Activated B cell treated with CpG ODN at 0.5 μM for 24 hours (primary cell): ENCODE measurements at regions not wholly inside any gene's neighbourhood (a gene's known extent, or its start where the extent isn't known, plus 50 kb on each side); places are given as distances from the start of the nearest gene placed in this dataset.

Source experiments
- ATAC-seq: fragments of 200-7000 bp; cut with Tn5 transposase; one replicate; pipeline ENCODE4 v1.10.0; 2021; ENCODE audit warnings: low read depth, mild to moderate bottlenecking, moderate library complexity
- CTCF ChIA-PET: fragments of 350-600 bp; sonication (Branson Sonifier 250); formaldehyde crosslinking; loops from one replicate; lab custom pipeline; 2021; ENCODE audit warnings: antibody characterized with exemption; lab: Charles Lee
- POLR2A ChIA-PET: fragments of 350-600 bp; sonication (Branson Sonifier 250); formaldehyde crosslinking; loops from one replicate; lab custom pipeline; 2021; ENCODE audit warnings: antibody characterized with exemption; lab: Charles Lee
- DNase-seq: peaks from one replicate; pipeline ENCODE4 v3.0.0; 2022
- H3K27ac Mint-ChIP-seq: one replicate; pipeline ENCODE4 v1.8.0; 2020; ENCODE audit warnings: mixed read lengths
- H3K27me3 Mint-ChIP-seq: one replicate; pipeline ENCODE4 v1.8.0; 2021; ENCODE audit warnings: mixed read lengths
- H3K36me3 Mint-ChIP-seq: one replicate; pipeline ENCODE4 v1.8.0; 2021; ENCODE audit warnings: low read depth, mixed read lengths
- H3K4me1 Mint-ChIP-seq: one replicate; pipeline ENCODE4 v1.8.0; 2021; ENCODE audit warnings: mixed read lengths
- H3K4me3 Mint-ChIP-seq: one replicate; pipeline ENCODE4 v1.8.0; 2020; ENCODE audit warnings: mild to moderate bottlenecking, mixed read lengths
- H3K9me3 Mint-ChIP-seq: one replicate; pipeline ENCODE4 v1.8.0; 2020; ENCODE audit warnings: mixed read lengths
- intact Hi-C: fragments of 100-400 bp; cut with micrococcal nuclease; formaldehyde crosslinking; loops from one replicate; pipeline ENCODE4 v1.15.1; 2024
- TF ChIP-seq, protein P1 (sequence below): fragments of 200-600 bp; IDR thresholded peaks from one replicate; pipeline ENCODE4 v1.8.0; 2022; ENCODE audit warnings: antibody characterized with exemption, mild to moderate bottlenecking

DNA sequence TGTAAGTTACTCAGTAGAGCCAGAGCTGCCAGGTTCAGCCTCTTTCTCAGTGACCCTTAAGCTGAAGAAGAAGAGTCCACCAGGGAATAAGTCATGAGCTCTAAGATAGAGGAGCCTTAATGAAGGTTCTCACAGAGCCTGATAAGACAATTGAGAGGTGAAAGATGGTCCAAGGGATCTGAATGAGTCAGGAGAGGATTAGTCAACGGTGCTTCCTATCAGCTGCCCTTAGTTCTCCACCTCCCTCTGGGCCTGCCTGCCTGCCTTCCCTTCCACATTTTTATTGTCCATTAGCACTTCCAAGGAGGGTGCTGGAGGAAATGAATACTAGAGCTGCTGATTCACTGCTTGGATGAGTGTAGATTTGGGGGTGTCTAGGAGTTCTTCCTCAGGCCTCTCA lies 161.7 kb upstream of the RMST start:
- CTCF ChIA-PET: no interaction called here
- peaks cover 5% of the 10 kb centered on the region for H3K4me1 Mint-ChIP-seq
- peaks cover 18% of the 10 kb centered on the region for H3K27me3 Mint-ChIP-seq
- POLR2A ChIA-PET: no interaction called here
- ATAC-seq (no peak), DNase-seq (no peak)
- intact Hi-C loops: no loop called here
- no peaks in the 10 kb centered on the region for H3K36me3 Mint-ChIP-seq
- H3K9me3 Mint-ChIP-seq: peaks cover under 1% of the 10 kb centered on the region
- H3K27ac Mint-ChIP-seq: no peak overlapping the region
- TF ChIP-seq, protein P1, sequence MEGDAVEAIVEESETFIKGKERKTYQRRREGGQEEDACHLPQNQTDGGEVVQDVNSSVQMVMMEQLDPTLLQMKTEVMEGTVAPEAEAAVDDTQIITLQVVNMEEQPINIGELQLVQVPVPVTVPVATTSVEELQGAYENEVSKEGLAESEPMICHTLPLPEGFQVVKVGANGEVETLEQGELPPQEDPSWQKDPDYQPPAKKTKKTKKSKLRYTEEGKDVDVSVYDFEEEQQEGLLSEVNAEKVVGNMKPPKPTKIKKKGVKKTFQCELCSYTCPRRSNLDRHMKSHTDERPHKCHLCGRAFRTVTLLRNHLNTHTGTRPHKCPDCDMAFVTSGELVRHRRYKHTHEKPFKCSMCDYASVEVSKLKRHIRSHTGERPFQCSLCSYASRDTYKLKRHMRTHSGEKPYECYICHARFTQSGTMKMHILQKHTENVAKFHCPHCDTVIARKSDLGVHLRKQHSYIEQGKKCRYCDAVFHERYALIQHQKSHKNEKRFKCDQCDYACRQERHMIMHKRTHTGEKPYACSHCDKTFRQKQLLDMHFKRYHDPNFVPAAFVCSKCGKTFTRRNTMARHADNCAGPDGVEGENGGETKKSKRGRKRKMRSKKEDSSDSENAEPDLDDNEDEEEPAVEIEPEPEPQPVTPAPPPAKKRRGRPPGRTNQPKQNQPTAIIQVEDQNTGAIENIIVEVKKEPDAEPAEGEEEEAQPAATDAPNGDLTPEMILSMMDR: no peak
- H3K4me3 Mint-ChIP-seq: no peak overlapping the region

DNA sequence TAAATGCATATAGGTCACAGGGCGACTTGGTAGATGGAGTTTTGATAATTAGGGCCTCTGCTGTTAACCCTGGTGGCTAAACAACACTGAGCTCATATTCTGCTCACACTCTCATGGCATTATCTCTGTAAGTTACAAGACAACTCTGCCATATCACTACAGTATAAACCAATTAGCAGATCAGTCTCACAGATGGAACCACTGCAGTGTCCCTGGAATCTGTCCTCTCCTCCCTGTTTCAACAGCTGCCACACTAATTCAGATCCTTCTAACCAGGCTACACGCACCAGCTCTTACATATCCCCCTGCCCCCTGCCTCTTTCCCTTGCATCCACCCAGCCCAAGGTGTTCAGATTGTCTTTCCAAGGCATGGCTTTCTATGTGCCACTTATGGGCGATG lies 161.0 kb upstream of the RMST start:
- intact Hi-C loops: no loop called here
- no peak overlapping the region for H3K27ac Mint-ChIP-seq
- ATAC-seq (no peak), DNase-seq (no peak)
- peaks cover 18% of the 10 kb centered on the region for H3K27me3 Mint-ChIP-seq
- CTCF ChIA-PET: no interaction called here
- POLR2A ChIA-PET: no interaction called here
- no peaks in the 10 kb centered on the region for H3K9me3 Mint-ChIP-seq
- TF ChIP-seq, protein P1: no peak
- H3K4me1 Mint-ChIP-seq: peaks cover 12% of the 10 kb centered on the region
- no peak overlapping the region for H3K4me3 Mint-ChIP-seq
- H3K36me3 Mint-ChIP-seq: no peaks in the 10 kb centered on the region

DNA sequence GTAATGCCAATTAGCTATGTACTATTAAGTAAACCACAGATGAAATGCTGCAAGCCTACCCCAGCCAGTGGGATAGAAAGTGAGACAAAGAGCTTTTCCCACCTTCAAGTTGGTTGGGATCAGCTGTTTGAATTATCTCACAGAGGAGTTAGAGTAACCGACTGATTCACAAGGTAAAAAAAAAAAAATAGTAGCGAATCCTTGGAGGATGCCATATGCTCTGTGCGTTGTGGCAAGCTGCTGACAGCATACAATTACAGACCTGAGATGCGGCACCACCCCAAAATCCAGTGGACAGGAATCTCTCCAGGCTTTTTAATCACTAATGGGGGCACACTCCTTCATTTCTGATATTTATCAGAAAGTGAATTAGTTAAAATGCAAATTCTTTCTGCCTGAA lies 157.0 kb upstream of the RMST start:
- Mint-ChIP-seq H3K4me1 (peaks cover 22% of the 10 kb centered on the region), H3K27me3 (peaks cover 12% of the 10 kb centered on the region), H3K36me3 (no peaks in the 10 kb centered on the region), H3K27ac (no peak overlapping the region), H3K4me3 (no peak overlapping the region), H3K9me3 (no peaks in the 10 kb centered on the region)
- ATAC-seq: no peak
- intact Hi-C loops: loop anchor here (2.0 kb wide), 1 partner anchor 13 kb away; no protein-coding TSS in a partner anchor
- TF ChIP-seq, protein P1: no peak
- ChIA-PET POLR2A (no interaction called here), CTCF (interaction anchor here (0.7 to 2.8 kb wide), 3 partner anchors 157 to 783 kb away, joined by 3 to 13 read pairs (median 11); no protein-coding TSS in a partner anchor)
- no peak for DNase-seq

DNA sequence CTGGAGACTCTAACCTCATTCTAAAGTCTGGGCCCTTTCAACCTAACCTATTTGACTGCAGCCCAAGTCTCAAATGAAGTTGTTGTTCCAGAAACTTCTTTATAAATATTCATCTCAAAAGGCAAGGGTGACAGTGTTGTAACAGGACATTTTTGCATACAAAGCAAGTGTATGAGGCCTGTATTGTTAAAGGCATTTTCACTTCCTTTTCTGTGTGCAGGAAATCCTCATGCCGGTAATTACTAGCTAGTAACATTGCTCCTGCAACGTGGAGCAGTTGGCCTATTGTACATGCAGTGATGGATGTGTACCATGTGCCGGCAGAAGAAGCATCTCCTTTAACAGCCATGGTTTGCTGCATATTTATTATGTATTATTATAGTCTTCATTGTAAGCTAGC lies 156.5 kb upstream of the RMST start:
- ChIA-PET CTCF (interaction anchor here (0.7 to 2.8 kb wide), 4 partner anchors 21 to 784 kb away, joined by 3 to 13 read pairs (median 7); no protein-coding TSS in a partner anchor), POLR2A (no interaction called here)
- Mint-ChIP-seq H3K36me3 (no peaks in the 10 kb centered on the region), H3K27me3 (peaks cover 12% of the 10 kb centered on the region), H3K27ac (no peak overlapping the region), H3K4me3 (no peak overlapping the region), H3K9me3 (no peaks in the 10 kb centered on the region), H3K4me1 (peaks cover 22% of the 10 kb centered on the region)
- intact Hi-C loops: loop anchor here (2.0 kb wide), 1 partner anchor 13 kb away; no protein-coding TSS in a partner anchor
- TF ChIP-seq, protein P1: no peak
- DNase-seq: no peak
- ATAC-seq: peak; percentile 81

DNA sequence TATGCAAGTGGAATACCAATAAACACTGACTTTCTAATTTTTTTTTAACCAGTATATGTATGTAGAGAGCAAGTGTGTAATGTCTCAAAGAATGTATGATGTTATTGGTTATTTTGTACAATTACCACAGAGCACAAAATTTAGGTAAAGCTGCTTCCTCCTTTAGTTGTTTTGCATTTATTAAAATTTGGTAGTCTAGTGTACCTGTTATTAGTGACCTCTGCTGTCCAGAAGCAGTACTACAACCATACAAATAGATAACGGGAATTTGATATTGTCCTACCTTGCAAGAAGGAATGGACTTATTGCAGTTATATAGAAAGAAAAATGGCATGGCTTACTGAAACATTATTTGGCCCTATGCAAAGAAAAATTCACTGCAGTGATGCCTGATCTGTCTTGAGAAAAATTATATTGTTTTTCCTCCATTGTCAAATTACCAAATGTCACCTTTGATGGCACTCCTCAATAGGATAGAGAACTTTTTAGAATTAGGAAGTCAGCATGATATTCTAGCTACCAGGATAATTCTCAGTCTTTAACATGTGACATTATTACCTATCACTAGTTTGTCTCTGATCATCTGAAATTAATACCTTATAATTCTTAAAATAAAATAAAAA lies 153.9 kb upstream of the RMST start:
- no peak overlapping the region for H3K27ac Mint-ChIP-seq
- no peak overlapping the region for H3K4me3 Mint-ChIP-seq

More for the DNA sequence above, 153.9 kb upstream of the RMST start:
- CTCF ChIA-PET: interaction anchor here (0.9 to 2.2 kb wide), 5 partner anchors 10 to 731 kb away, joined by 3 to 11 read pairs (median 5); no protein-coding TSS in a partner anchor
- TF ChIP-seq, protein P1: peak; percentile 59
- POLR2A ChIA-PET: no interaction called here
- H3K9me3 Mint-ChIP-seq: no peaks in the 10 kb centered on the region
- no peaks in the 10 kb centered on the region for H3K36me3 Mint-ChIP-seq
- intact Hi-C loops: loop anchor here (1.0 to 2.0 kb wide), 4 partner anchors 159 to 1088 kb away; no protein-coding TSS in a partner anchor
- DNase-seq (no peak), ATAC-seq (peak; percentile 49)
- H3K4me1 Mint-ChIP-seq: peaks cover 22% of the 10 kb centered on the region
- H3K27me3 Mint-ChIP-seq: peaks cover 23% of the 10 kb centered on the region
